SJCRH30 (cell line): ENCODE measurements at regions not wholly inside any gene's neighbourhood (a gene's known extent, or its start where the extent isn't known, plus 50 kb on each side); places are given as distances from the start of the nearest gene placed in this dataset.

Experiments used
- DNase-seq, 2 experiments: peaks; one replicate each; pipeline ENCODE4 v3.0.0-alpha.2; 2015 to 2020
- H3K27ac ChIP-seq: fragments of 250-450 bp; sonication (Bioruptor Pico); 2 replicates; pipeline ENCODE4 v1.5.1; 2020; ENCODE audit warnings: mild to moderate bottlenecking, moderate library complexity
- H3K27me3 ChIP-seq: fragments of 250-450 bp; sonication (Bioruptor Pico); 2 replicates; pipeline ENCODE4 v1.5.1; 2020; ENCODE audit warnings: mild to moderate bottlenecking, moderate library complexity
- H3K36me3 ChIP-seq: fragments of 250-450 bp; sonication (Bioruptor Pico); 2 replicates; pipeline ENCODE4 v1.5.1; 2020; ENCODE audit warnings: mild to moderate bottlenecking, moderate library complexity
- H3K4me1 ChIP-seq: fragments of 250-450 bp; sonication (Bioruptor Pico); 2 replicates; pipeline ENCODE4 v1.5.1; 2020; ENCODE audit warnings: mild to moderate bottlenecking, moderate library complexity
- H3K4me3 ChIP-seq: fragments of 250-450 bp; sonication (Bioruptor Pico); 2 replicates; pipeline ENCODE4 v1.5.1; 2020; ENCODE audit warnings: mild to moderate bottlenecking, moderate library complexity
- H3K9me3 ChIP-seq: fragments of 250-450 bp; sonication (Bioruptor Pico); replicated peaks from 2 replicates; pipeline ENCODE4 v1.5.1; 2020; ENCODE audit warnings: mild to moderate bottlenecking, moderate library complexity

DNA sequence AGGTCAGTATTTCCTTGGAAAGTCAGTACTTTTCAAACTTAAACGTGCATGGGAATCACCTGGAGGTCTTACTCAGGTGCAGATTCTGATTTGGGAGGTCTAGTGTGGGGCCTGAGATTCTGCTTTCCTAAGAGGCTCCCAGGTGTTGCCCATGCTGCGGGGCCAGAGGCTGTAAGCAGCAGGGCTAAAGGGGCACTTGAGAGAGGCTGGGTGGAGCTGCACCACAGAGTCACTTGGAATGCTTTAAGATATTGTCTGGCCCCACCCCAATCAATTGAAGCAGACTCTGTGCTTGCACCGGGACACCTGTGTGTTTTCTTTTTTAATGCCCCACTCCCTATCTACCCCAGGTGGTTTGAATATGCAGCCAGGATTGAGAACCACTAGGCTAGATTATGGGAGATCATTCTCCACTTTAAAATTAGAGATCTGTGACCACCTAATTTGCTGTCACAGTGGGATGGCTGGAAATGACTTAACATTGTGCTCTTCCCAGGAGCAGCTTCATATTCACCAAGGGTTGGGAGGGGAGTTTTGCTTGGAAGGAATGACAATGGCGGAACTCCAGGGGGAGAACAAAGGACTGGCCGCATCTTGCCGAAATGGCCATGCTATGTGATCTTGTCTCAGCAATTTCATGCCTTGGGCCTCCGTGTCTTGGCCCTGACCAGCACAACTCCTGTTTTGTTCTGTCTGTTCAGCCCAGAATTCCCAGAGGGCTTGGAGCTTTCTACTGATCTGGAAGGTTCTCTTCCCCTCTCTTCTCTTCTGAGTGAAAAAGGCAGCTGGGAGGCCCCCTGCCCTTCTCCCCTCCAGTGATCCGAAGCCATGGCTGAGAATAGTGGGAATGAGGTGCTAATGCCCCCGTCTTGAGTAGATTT is 80.2 kb downstream of the FAM241B start:
- Histone ChIP-seq H3K4me3 (no peak overlapping the region), H3K4me1 (no peaks in the 10 kb centered on the region), H3K9me3 (no peaks in the 10 kb centered on the region), H3K36me3 (no peaks in the 10 kb centered on the region), H3K27ac (no peak overlapping the region), H3K27me3 (no peaks in the 10 kb centered on the region)
- DNase-seq: peak in 1 of 2 experiments; percentile 31

DNA sequence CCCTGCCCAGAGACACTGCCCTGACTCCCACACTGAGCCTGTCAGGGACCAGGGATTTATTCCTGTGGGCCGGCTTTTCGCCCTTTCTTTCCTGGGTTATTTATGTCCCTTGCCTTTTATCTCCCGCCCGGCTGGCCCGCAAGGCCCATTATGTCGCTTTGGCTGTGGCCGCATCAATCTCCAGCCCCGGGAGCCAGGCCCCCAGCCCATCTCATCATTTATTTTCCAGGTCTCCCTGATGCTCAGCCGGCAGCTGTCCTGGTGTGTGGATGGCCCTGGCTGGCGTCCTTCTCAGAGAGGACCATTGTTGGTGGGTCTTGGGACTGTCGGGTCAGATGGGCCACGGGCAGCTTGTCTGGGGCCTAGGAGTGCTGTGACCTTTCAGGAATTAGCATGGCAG is 82.3 kb downstream of the FAM241B start:
- no peaks in the 10 kb centered on the region for H3K4me1 ChIP-seq
- no peak overlapping the region for H3K4me3 ChIP-seq
- H3K9me3 ChIP-seq: no peaks in the 10 kb centered on the region
- DNase-seq: no peak
- no peaks in the 10 kb centered on the region for H3K27me3 ChIP-seq
- H3K36me3 ChIP-seq: no peaks in the 10 kb centered on the region
- no peak overlapping the region for H3K27ac ChIP-seq

DNA sequence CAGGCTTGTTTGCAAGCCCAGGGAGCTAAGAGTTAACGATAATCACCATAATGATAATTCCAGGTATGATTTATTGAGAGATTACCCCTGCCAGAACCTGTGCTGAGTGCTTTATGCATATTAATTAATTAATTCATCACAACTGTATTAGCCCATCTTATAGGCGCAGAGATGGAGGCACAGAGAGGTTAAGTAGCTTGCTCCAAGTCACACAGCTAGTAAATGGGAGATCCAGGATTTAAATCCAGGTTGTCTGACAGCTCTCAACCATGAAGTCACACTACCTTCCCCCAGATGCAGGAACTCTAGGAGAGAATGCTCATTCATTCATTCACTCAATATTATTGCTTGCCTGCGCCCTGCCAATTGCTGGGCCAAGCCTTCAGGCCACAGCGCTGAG is 84.5 kb downstream of the FAM241B start:
- no peaks in the 10 kb centered on the region for H3K36me3 ChIP-seq
- no peaks in the 10 kb centered on the region for H3K27me3 ChIP-seq
- no peak for DNase-seq
- H3K27ac ChIP-seq: no peak overlapping the region
- H3K9me3 ChIP-seq: no peaks in the 10 kb centered on the region
- H3K4me3 ChIP-seq: no peak overlapping the region
- H3K4me1 ChIP-seq: no peaks in the 10 kb centered on the region

DNA sequence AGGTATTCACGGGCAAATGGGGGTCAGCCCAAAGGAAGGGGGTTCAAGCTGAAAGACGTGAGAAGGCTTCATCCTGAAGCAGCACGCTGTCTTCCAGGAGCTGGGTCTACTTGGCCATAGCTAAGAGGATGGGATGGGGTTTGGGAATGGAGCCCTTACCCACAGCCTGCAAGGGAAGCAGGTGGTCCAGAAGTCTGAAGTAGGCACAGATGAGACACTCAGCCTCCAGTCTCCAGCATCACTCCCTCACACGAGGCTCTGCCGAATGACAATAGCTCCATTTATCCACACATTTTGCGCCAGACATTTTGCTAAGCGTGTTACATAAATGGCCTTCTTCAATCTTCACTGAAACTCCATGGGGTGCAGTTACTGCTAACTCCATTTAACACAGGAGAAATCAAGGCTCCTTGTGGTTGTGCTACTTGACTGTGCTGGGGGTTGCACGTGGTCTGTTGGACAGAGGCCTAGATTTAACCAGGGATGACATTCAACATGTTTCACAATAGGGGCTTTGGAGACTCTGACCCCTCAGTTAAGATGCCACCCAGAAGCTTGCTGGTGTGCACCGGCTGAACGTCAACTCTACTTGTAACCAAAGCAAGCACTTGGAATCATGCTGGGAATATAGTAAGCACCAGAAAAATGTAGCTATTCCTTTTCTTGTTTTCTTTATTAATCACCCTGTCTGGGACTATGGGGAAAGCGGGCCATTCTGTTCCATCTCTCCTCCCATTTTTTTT is 85.3 kb downstream of the FAM241B start:
- H3K27me3 ChIP-seq: no peaks in the 10 kb centered on the region
- no peak for DNase-seq
- no peaks in the 10 kb centered on the region for H3K9me3 ChIP-seq
- H3K4me3 ChIP-seq: no peak overlapping the region
- H3K36me3 ChIP-seq: no peaks in the 10 kb centered on the region
- H3K4me1 ChIP-seq: no peaks in the 10 kb centered on the region
- no peak overlapping the region for H3K27ac ChIP-seq

DNA sequence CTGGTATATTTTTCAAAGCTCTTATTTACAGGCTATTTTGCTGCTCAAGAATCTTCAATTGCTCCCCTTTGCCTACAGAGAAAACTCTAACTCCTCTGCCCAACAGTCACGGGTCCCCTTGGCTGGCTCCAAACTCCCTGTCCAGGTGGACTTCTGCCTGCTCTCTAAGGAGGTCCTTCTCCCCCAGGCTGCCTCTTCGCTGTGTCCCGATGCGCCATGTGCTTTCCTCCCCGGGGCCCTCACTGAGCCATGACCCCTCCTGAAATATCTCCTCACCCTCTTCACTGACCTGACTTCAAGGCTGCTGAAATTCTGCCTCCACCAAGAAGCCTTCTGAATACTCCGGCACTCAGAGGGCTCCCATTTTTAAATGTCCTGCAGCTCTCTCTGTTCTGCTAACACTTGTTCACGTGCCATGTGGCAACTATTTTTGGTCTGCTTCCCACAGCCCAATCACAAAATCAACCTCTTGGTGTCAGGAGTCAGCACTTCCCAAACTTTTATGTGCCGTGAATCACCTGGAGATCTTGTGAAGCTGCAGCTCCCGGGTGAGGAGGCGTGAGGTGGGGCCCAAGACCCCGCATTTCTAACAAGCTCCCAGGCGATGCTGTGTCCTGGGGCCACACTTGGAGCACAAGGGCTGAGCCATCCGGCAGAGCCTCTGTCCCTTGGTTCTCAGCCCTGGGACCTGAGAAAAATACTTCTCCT is 85.7 kb upstream of the COL13A1 start:
- Histone ChIP-seq H3K36me3 (no peaks in the 10 kb centered on the region), H3K4me3 (no peak overlapping the region), H3K27me3 (no peaks in the 10 kb centered on the region), H3K9me3 (no peaks in the 10 kb centered on the region), H3K27ac (no peak overlapping the region), H3K4me1 (no peaks in the 10 kb centered on the region)
- DNase-seq: no peak

DNA sequence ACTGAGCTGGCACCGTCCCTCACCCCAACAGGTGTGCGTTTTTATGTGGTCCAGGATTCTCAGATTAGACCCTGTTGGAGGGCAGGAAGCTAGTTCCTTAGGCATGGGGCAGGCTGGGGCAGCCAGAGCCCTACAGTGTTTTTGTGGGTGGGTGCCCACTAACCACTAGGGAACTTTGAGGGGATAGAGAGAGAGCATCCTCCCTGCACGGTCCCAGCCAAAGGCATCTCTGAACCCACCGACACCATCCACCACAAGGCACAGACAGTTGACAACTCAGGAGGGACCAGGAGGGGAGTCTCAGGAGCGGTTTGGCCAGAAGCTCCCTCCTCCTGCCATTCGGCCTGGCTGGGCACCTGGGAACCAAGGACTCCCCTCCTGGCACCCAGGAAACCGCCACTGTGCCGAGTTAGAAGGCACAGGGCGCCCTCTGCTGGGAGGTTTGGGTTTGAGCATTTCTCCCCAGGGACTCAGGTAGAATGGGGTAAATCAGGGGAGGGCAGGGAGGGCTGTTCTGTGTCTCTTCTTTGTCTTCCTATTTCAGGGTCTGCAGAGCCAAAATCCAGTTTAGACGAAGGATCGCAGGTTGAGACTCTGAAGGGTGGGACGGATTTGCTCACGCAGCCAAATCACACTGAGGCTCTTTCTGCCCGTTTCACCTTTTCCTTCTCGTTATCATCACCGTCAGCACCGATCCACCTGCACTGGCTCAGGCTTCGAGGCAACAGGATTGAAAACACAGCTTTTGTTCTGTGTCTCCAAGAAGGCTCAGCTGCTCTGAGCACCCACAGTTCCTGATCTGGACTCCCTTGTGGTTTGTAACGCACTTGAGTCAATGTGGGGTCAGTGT is 84.8 kb upstream of the COL13A1 start:
- no peaks in the 10 kb centered on the region for H3K9me3 ChIP-seq
- no peaks in the 10 kb centered on the region for H3K36me3 ChIP-seq
- peak; percentile 31 to 65 for DNase-seq
- no peak overlapping the region for H3K4me3 ChIP-seq
- H3K27ac ChIP-seq: no peak overlapping the region
- no peaks in the 10 kb centered on the region for H3K4me1 ChIP-seq
- no peaks in the 10 kb centered on the region for H3K27me3 ChIP-seq

DNA sequence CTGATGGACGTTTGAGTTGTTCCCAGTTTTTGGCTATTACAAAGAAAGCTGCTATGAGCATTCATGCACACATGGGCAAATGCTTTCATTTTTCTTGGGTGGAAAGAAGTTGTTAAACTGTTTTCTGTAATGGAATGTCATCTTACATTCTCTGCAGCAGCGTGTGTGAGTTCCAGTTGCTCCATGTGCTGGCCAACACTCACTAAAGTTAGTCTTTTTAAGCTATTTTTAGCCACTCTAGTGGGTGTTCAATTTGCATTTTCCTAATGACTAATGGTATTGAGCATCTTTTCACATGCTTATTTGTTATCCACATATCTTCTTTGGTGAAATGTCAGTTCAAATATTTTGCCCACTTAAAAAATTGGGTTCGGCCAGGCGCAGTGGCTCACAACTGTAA is 82.8 kb upstream of the COL13A1 start:
- Histone ChIP-seq H3K27me3 (no peaks in the 10 kb centered on the region), H3K9me3 (no peaks in the 10 kb centered on the region), H3K36me3 (no peaks in the 10 kb centered on the region), H3K4me3 (no peak overlapping the region), H3K27ac (no peak overlapping the region), H3K4me1 (no peaks in the 10 kb centered on the region)
- no peak for DNase-seq

DNA sequence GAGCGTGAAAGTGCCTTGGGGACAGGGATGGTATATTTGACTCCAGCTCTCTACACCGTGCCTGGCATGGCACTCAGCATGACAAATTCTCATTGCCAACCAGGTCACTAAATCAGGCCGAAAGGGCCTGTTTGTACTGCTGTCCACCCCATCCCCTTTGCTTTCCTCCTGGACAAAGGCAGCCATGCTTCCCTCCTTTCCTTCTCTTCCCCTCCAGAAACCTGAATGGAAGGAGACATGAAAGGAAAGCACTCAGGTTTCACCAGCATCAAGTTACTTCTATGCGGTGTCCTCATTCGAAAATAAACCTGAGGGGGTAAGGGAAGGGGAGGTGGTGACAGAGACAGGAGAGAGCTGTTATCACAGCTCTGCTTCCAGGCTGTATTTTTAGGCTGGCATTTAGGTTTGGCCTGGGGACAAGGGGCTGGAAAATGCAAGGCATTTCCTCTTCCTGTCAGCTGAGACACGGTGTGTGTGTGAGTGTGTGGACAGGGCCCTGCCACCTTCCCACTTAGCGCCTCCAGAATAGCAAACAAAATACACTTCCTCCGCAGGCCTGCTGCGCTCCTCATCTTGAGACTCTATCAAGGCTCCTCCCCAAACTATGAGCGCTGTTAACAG is 79.9 kb upstream of the COL13A1 start:
- no peaks in the 10 kb centered on the region for H3K4me1 ChIP-seq
- H3K27ac ChIP-seq: no peak overlapping the region
- H3K27me3 ChIP-seq: no peaks in the 10 kb centered on the region
- H3K36me3 ChIP-seq: no peaks in the 10 kb centered on the region
- DNase-seq: peak; percentile 17 to 26
- no peaks in the 10 kb centered on the region for H3K9me3 ChIP-seq
- H3K4me3 ChIP-seq: no peak overlapping the region

DNA sequence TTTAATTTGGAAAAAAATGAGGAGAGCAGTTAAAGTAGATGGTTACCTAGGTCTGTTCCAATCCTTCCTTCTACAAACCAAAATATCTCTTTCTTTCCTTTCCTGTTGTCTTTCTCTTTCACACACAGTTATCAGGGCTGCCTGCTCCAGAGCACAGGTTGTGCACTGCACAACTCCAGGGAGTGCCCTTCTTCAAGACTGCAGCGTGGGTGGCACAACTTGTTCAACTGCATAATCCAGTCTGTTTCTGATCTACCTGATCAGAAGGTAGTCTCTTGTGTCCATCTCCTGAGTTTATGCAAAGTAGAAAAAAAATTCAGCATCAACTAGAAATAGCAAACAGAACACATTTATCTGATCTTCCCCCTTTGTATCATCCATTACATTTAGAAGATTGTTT is 78.1 kb upstream of the COL13A1 start:
- H3K27me3 ChIP-seq: no peaks in the 10 kb centered on the region
- H3K27ac ChIP-seq: no peak overlapping the region

DNA sequence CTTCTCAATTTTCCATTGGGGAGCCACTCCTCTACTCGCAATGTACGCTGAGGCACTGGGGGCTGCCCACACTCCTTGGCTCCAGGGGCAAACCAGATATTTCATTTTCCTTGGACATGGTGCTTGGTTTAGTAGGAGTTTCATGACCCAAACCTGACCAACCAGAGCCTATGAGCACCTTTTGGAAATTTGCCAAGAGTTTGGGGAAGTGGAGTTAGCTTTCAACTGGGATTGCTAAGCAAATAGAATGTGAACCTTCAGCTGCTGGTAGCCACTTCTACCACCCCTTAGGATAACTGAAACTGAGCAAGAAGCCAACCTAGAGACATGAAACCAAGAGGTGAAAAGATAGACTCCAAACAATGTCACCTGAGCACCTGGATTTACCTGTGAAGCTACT is 74.9 kb upstream of the COL13A1 start:
- no peak overlapping the region for H3K27ac ChIP-seq
- H3K27me3 ChIP-seq: no peaks in the 10 kb centered on the region
- no peaks in the 10 kb centered on the region for H3K36me3 ChIP-seq
- no peaks in the 10 kb centered on the region for H3K9me3 ChIP-seq
- H3K4me3 ChIP-seq: no peak overlapping the region
- peaks cover 13% of the 10 kb centered on the region for H3K4me1 ChIP-seq
- DNase-seq: peak in 1 of 2 experiments; percentile 29

More for the DNA sequence above, 78.1 kb upstream of the COL13A1 start:
- no peak for DNase-seq
- Histone ChIP-seq H3K4me3 (no peak overlapping the region), H3K9me3 (no peaks in the 10 kb centered on the region), H3K36me3 (no peaks in the 10 kb centered on the region), H3K4me1 (peaks cover 2% of the 10 kb centered on the region; the same call in 1 of the 2 replicates)

DNA sequence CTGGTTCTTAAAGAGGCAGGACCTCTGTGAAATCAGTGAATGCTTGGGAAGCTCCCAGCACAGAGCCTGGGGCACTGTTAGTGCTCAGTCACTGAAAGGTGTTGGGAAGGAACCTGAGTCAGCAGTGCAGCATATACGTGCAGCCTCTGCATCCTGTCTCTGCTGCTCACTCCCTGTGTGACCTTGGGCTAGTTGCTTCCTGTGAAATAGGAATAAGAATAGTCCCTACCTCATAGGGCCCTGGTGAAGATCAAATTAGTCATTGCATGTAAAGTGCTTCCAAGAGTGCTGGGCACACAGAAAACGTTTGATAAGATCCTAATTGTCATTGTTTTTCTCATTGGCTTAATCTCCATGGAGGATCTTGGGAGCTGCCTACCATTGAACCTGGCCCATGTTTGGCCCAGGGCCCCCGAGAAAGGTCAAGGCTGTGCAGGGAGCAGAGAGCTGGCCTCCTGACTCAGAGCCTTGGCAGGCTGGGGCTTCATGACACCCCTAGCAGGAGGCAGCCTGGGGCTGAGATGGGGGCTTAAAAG is 73.3 kb upstream of the COL13A1 start:
- DNase-seq: peak in 1 of 2 experiments; percentile 29
- H3K27ac ChIP-seq: no peak overlapping the region
- H3K4me3 ChIP-seq: no peak overlapping the region
- no peaks in the 10 kb centered on the region for H3K9me3 ChIP-seq
- H3K36me3 ChIP-seq: no peaks in the 10 kb centered on the region
- H3K27me3 ChIP-seq: no peaks in the 10 kb centered on the region
- H3K4me1 ChIP-seq: peaks cover 24% of the 10 kb centered on the region

DNA sequence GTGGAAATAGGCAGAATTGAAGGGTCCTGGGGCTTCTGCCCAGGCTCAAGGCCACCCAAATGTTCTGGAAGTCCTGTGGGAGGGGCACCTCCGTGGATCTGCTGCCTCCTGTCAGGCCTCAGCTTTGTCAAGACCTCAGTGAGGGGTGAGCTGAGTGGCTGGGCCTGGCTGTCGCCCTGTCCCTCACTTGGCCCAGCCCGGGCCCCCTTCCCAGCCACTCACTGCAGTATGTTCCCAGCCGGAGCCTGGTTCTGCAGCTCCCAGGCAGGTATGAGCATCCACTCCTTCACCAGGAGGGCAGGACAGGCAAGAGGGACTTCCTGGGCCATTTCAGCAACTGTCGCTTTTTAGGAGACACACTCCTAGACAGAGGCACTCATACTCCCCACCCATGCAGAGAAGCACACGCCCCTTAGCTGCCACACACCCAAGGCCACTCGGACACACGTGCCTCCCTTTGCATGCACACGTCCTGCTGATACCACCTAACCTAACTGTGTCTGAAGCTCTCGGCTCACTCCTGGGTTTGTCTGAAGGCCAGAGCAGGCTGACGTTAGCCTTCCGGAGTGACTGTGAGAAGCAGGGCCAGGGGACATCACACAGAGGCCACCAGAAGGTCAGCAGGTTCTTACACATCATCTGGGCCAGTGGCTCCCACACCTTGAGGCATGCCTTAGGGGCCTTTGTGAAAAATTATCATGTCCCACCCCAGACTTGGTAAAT is 72.2 kb upstream of the COL13A1 start:
- no peak overlapping the region for H3K4me3 ChIP-seq
- H3K27ac ChIP-seq: no peak overlapping the region
- DNase-seq: no peak
- peaks cover 33% of the 10 kb centered on the region for H3K4me1 ChIP-seq
- H3K27me3 ChIP-seq: no peaks in the 10 kb centered on the region
- H3K36me3 ChIP-seq: no peaks in the 10 kb centered on the region
- H3K9me3 ChIP-seq: no peaks in the 10 kb centered on the region
